A673 (cell line): ENCODE measurements at regions not wholly inside any gene's neighbourhood (a gene's known extent, or its start where the extent isn't known, plus 50 kb on each side); places are given as distances from the start of the nearest gene placed in this dataset.

Source experiments
- CTCF ChIP-seq: fragments of 300-800, 200-600 bp; sonication (generic); conservative IDR thresholded peaks from 2 replicates; pipeline ENCODE4 v1.5.1; 2017; ENCODE audit warnings: low read depth, mild to moderate bottlenecking, antibody characterized with exemption, low read length, moderate library complexity, mixed read lengths
- EZH2 ChIP-seq: fragments of 200-600 bp; sonication (generic); IDR thresholded peaks from 2 replicates; pipeline ENCODE4 v1.6.1; 2017; ENCODE audit warnings: borderline replicate concordance, low read depth, mild to moderate bottlenecking, mixed read lengths, antibody characterized with exemption, low read length; ENCODE audit not compliant: poor library complexity, severe bottlenecking

GRCh38 chr2:181407171-181407570 is 50.0 kb upstream of the ITGA4 start:
- TF ChIP-seq CTCF, result no peak
- TF ChIP-seq EZH2, result no peak
